Stimulated activated CD4-positive, alpha-beta T cell treated with anti-CD3 and anti-CD28 coated beads, Interleukin-4, amount 100 ng/mL, for 48 hours (primary cell): ENCODE measurements at regions not wholly inside any gene's neighbourhood (a gene's known extent, or its start where the extent isn't known, plus 50 kb on each side); places are given as distances from the start of the nearest gene placed in this dataset.

Source experiments
- DNase-seq, 2 donors: peaks; one replicate each; pipeline ENCODE4 v3.0.0-alpha.2; 2020; ENCODE audit warnings: low read depth in 2 of 2

- DNase-seq: no peak
Measured at GRCh38 chr18:25962919-25963318, 127.5 kb downstream of the SS18 start.

GRCh38 chr18:25962176-25962575, 128.2 kb downstream of the SS18 start:
- no peak for DNase-seq

GRCh38 chr18:25957017-25957416, 133.4 kb downstream of the SS18 start:
- DNase-seq: no peak

- DNase-seq: no peak
Measured at GRCh38 chr18:25953111-25953510, 137.3 kb downstream of the SS18 start.

- no peak for DNase-seq
Measured at GRCh38 chr18:25950321-25950720, 140.1 kb downstream of the SS18 start.

GRCh38 chr18:25946540-25946939, 143.9 kb downstream of the SS18 start:
- DNase-seq: no peak

GRCh38 chr18:25935356-25935755, 155.1 kb downstream of the SS18 start:
- DNase-seq: no peak

GRCh38 chr18:25931126-25931525, 159.3 kb downstream of the SS18 start:
- no peak for DNase-seq

- DNase-seq: no peak
Measured at GRCh38 chr18:25929787-25930186, 160.6 kb downstream of the SS18 start.

GRCh38 chr18:25927830-25928229, 162.6 kb downstream of the SS18 start:
- no peak for DNase-seq

- DNase-seq: no peak
Measured at GRCh38 chr18:25923193-25923592, 167.2 kb downstream of the SS18 start.

- peak; percentile 25 to 31 for DNase-seq
Measured at GRCh38 chr18:25921677-25922421, 168.6 kb downstream of the SS18 start.

GRCh38 chr18:25915907-25916306, 174.5 kb downstream of the SS18 start:
- no peak for DNase-seq

- no peak for DNase-seq
Measured at GRCh38 chr18:25898965-25899364, 191.4 kb downstream of the SS18 start.

- DNase-seq: no peak
Measured at GRCh38 chr18:25896956-25897355, 193.5 kb downstream of the SS18 start.

- peak; percentile 0 to 6 for DNase-seq
Measured at GRCh38 chr18:25896178-25896780, 194.1 kb downstream of the SS18 start.

GRCh38 chr18:25895518-25895917, 194.9 kb downstream of the SS18 start:
- DNase-seq: no peak

GRCh38 chr18:25886283-25886682, 204.1 kb downstream of the SS18 start:
- no peak for DNase-seq

- DNase-seq: no peak
Measured at GRCh38 chr18:25883091-25883490, 207.3 kb downstream of the SS18 start.

- no peak for DNase-seq
Measured at GRCh38 chr18:25881149-25881548, 209.3 kb downstream of the SS18 start.

GRCh38 chr18:25880441-25880840, 210.0 kb downstream of the SS18 start:
- no peak for DNase-seq

GRCh38 chr18:25876330-25876948, 214.0 kb downstream of the SS18 start:
- DNase-seq: no peak

- DNase-seq: no peak
Measured at GRCh38 chr18:25875551-25876240, 214.7 kb downstream of the SS18 start.
